Dendritic cell treated with granulocyte-macrophage colony-stimulating factor and Interleukin-4, amounts not matched to agents 40 ng/mL and 50 ng/mL, for 4 days (primary cell): ENCODE measurements at regions not wholly inside any gene's neighbourhood (a gene's known extent, or its start where the extent isn't known, plus 50 kb on each side); places are given as distances from the start of the nearest gene placed in this dataset.
"Not testable (repeated sequence)": the region's sequence is repeated elsewhere in the genome, so short reads cannot be mapped to it uniquely, and the experiment has no call there.

Source experiments
- H3K27ac Mint-ChIP-seq: one replicate; pipeline ENCODE4 v1.8.0; 2022; ENCODE audit warnings: mild to moderate bottlenecking, mixed read lengths
- H3K27me3 Mint-ChIP-seq: one replicate; pipeline ENCODE4 v1.8.0; 2022; ENCODE audit warnings: mild to moderate bottlenecking, mixed read lengths
- H3K36me3 Mint-ChIP-seq: one replicate; pipeline ENCODE4 v1.8.0; 2022; ENCODE audit warnings: low read depth, mixed read lengths
- H3K4me1 Mint-ChIP-seq: one replicate; pipeline ENCODE4 v1.8.0; 2022; ENCODE audit warnings: low read depth, mixed read lengths
- H3K4me3 Mint-ChIP-seq: one replicate; pipeline ENCODE4 v1.8.0; 2022; ENCODE audit warnings: mild to moderate bottlenecking, moderate library complexity, mixed read lengths
- H3K9me3 Mint-ChIP-seq: one replicate; pipeline ENCODE4 v1.8.0; 2022; ENCODE audit warnings: mixed read lengths
- intact Hi-C: fragments of 100-400 bp; cut with micrococcal nuclease; formaldehyde crosslinking; loops from one replicate; pipeline ENCODE4 v1.15.0; 2022

GRCh38 chr4:17010426-17011087, 112.1 kb upstream of the LDB2 start:
- H3K4me1 Mint-ChIP-seq = no peaks in the 10 kb centered on the region
- no peak overlapping the region for H3K4me3 Mint-ChIP-seq
- intact Hi-C loops = no loop called here
- no peaks in the 10 kb centered on the region for H3K9me3 Mint-ChIP-seq
- H3K27me3 Mint-ChIP-seq = no peaks in the 10 kb centered on the region
- no peaks in the 10 kb centered on the region for H3K36me3 Mint-ChIP-seq
- no peak overlapping the region for H3K27ac Mint-ChIP-seq

DNA sequence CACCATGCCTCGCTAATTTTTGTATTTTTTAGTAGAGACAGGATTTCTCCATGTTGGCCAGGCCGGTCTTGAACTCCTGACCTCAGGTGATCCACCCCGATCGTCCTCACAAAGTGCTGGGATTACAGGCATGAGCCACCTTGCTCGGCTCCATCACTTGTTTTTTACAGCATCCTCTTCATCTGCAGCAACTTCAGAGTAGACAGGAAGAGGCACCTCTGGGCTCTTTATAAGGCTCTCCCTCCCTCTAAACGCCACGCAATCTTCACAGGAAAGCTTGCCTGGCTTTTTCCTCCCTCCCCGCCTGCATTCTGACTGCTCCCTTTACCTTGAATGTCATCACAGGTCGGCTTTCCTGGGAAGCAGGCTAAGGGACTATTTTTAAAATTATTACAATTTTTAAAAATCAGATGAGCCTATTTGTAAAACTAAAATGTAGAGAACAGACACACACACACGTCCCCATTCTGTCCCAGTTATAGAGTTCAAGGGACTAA, 111.5 kb upstream of the LDB2 start:
- no peaks in the 10 kb centered on the region for H3K9me3 Mint-ChIP-seq
- no peaks in the 10 kb centered on the region for H3K27me3 Mint-ChIP-seq
- H3K27ac Mint-ChIP-seq = no peak overlapping the region
- no peaks in the 10 kb centered on the region for H3K4me1 Mint-ChIP-seq
- intact Hi-C loops = no loop called here
- no peaks in the 10 kb centered on the region for H3K36me3 Mint-ChIP-seq
- H3K4me3 Mint-ChIP-seq = no peak overlapping the region

GRCh38 chr4:17008834-17009345, 110.4 kb upstream of the LDB2 start:
- Mint-ChIP-seq H3K27me3 (no peaks in the 10 kb centered on the region), H3K27ac (no peak overlapping the region), H3K4me1 (no peaks in the 10 kb centered on the region), H3K36me3 (no peaks in the 10 kb centered on the region), H3K9me3 (no peaks in the 10 kb centered on the region), H3K4me3 (no peak overlapping the region)
- intact Hi-C loops = no loop called here

DNA sequence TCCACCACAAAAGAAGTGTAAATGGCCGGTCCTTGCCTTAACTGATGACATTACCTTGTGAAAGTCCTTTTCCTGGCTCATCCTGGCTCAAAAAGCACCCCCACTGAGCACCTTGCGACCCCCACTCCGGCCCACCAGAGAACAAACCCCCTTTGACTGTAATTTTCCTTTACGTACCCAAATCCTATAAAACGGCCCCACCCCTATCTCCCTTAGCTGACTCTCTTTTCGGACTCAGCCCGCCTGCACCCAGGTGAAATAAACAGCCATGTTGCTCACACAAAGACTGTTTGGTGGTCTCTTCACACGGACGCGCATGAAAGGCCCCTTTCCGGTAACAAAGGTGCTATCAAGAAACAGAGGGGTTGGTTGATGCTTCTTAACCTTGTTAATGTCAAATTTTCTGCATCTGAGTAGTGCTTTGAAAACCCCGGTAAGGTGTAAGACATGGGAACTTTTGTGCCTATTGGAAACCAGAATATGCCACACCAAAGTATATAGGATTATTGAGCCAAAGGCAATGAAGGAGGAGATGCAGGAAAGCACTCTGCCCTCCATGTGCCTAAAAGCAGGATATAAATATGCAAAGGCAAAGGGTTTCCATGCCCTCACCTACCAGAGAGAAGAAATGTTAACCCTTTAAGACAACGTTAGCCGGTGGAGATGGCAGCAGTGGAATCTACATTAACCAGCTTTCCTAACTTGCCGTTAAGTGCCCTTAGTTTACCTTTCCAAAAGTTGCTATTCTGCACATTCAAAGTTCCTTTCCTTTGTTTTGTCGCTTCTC, 105.4 kb upstream of the LDB2 start:
- H3K9me3 Mint-ChIP-seq = peaks cover 12% of the 10 kb centered on the region
- H3K36me3 Mint-ChIP-seq, H3K4me1 Mint-ChIP-seq, H3K27me3 Mint-ChIP-seq, intact Hi-C loops, H3K27ac Mint-ChIP-seq, H3K4me3 Mint-ChIP-seq: not testable (repeated sequence)

DNA sequence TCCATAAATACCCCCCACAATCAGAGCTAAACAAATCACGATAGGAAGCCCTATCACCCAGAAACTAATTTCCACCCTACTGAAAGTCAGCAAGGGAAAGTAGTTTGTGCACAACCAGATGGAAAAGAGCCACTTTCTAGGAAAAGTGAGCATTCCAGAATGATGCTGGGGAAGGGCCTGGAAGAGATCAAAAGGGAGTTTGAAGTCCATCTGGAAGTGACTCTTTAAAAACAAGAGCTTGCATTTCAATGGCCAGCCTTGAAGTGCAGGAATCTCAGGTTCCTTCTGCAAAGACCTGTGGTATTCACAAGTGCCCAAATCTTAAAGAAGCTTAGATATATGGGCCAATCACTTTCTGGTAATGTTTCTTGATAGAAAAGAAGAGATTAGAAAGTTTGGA, 97.0 kb upstream of the LDB2 start:
- Mint-ChIP-seq H3K36me3 (no peaks in the 10 kb centered on the region), H3K9me3 (peaks cover 25% of the 10 kb centered on the region), H3K27me3 (no peaks in the 10 kb centered on the region), H3K4me1 (no peaks in the 10 kb centered on the region), H3K27ac (no peak overlapping the region), H3K4me3 (no peak overlapping the region)
- intact Hi-C loops = no loop called here

- H3K27me3 Mint-ChIP-seq = no peaks in the 10 kb centered on the region
- peaks cover 17% of the 10 kb centered on the region for H3K9me3 Mint-ChIP-seq
- H3K36me3 Mint-ChIP-seq = no peaks in the 10 kb centered on the region
- no peaks in the 10 kb centered on the region for H3K4me1 Mint-ChIP-seq
- H3K4me3 Mint-ChIP-seq = no peak overlapping the region
- intact Hi-C loops = no loop called here
- H3K27ac Mint-ChIP-seq = no peak overlapping the region
Measured at GRCh38 chr4:16993956-16994840, 95.8 kb upstream of the LDB2 start.

DNA sequence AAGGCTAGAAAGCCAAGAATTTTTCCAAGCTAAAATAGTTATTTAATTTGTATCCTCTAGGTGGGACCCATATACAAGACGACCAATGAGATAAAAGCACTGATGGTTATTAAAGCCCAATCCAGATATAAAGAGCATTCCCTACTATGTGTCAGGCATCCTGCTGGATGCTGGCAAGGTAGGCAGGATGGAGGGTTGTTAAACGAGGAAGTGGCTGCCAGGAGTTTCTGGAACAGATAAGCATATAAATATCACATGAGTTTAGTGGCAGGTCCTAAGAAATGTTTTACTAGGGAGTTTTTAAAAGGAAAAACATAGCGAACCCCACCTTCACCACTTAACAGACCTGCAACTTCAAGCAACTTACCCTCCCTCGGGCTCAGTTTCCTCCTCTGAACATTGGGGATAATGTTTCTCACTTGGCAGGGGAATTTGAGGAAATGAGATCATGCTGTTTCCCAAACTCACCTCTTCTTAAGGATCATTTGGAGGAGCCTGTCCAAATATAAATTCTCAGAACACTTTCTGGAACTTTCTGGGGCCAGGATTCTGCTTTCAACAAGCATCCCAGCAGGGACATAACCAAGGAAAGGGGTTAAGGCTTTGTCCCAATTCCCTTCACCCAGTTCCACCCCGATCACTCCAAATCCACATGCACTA, 94.3 kb upstream of the LDB2 start:
- H3K36me3 Mint-ChIP-seq = no peaks in the 10 kb centered on the region
- no peaks in the 10 kb centered on the region for H3K27me3 Mint-ChIP-seq
- H3K4me3 Mint-ChIP-seq = no peak overlapping the region
- H3K4me1 Mint-ChIP-seq = no peaks in the 10 kb centered on the region
- H3K9me3 Mint-ChIP-seq = peaks cover 2% of the 10 kb centered on the region
- H3K27ac Mint-ChIP-seq = no peak overlapping the region
- intact Hi-C loops = no loop called here

DNA sequence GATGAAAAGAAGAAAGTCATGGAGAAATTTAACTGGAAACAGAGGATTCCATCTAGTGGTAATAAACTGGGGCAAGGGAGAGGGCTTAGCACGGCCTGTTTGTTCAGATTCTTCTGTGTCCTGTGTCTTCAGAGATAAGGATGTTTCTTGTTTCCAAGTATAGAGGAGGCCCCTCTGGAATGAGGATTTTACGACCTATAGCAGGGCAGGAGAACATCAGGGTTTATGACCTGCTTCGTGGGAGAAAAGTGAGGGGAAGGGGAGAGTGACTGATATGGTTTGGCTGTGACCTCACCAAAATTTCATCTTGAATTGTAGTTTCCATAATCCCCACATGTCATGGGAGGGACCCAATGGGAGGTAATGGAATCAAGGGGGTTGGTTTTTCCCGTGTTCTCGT, 93.0 kb upstream of the LDB2 start:
- Mint-ChIP-seq H3K27me3 (no peaks in the 10 kb centered on the region), H3K27ac (no peak overlapping the region), H3K36me3 (no peaks in the 10 kb centered on the region), H3K9me3 (no peaks in the 10 kb centered on the region), H3K4me1 (no peaks in the 10 kb centered on the region), H3K4me3 (no peak overlapping the region)
- intact Hi-C loops = no loop called here

DNA sequence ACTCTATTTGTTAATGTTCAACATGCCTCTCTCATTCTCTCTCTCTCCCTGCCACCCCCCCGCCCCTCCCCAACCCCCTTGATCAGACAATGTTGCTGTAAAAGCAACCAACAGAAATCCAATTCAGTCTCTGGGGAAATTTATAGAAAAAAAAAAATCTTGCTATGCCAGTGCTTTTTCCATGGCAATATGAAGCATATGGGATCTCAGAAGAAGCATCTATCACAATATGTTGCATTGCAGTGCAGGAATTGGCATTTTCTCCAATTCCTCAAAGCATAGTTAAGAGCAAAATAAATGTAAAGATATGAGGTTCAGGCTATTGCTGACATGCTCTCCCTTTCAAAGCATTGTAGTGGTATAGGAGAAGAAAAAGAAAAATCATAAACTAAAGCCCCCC, 90.9 kb upstream of the LDB2 start:
- Mint-ChIP-seq H3K4me3 (no peak overlapping the region), H3K4me1 (no peaks in the 10 kb centered on the region), H3K36me3 (no peaks in the 10 kb centered on the region), H3K27ac (no peak overlapping the region), H3K9me3 (no peaks in the 10 kb centered on the region), H3K27me3 (no peaks in the 10 kb centered on the region)
- intact Hi-C loops = no loop called here

DNA sequence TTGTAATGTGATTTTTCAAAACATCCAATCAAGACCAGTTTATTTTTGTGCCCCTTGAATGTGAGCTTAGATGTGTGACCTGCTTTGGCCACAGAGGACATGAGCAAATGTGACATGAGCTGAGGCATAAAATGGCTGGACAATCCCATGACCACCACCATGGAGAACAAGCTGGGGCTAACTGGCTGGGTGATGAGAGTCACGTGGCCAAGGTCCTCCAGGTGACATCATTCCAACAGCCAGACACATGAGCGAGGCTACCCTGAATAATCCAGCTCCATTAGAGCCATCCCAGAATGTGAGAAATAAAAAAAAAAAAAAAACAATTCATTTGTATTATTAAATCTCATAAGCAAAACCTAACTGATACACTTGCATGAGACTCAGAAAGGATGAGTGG, 90.4 kb upstream of the LDB2 start:
- no peaks in the 10 kb centered on the region for H3K36me3 Mint-ChIP-seq
- no peak overlapping the region for H3K4me3 Mint-ChIP-seq
- intact Hi-C loops = no loop called here
- no peak overlapping the region for H3K27ac Mint-ChIP-seq
- no peaks in the 10 kb centered on the region for H3K27me3 Mint-ChIP-seq
- no peaks in the 10 kb centered on the region for H3K4me1 Mint-ChIP-seq
- H3K9me3 Mint-ChIP-seq = no peaks in the 10 kb centered on the region

- H3K4me1 Mint-ChIP-seq = no peaks in the 10 kb centered on the region
- intact Hi-C loops = no loop called here
- no peaks in the 10 kb centered on the region for H3K27me3 Mint-ChIP-seq
- H3K4me3 Mint-ChIP-seq = no peak overlapping the region
- no peaks in the 10 kb centered on the region for H3K36me3 Mint-ChIP-seq
- H3K27ac Mint-ChIP-seq = no peak overlapping the region
- H3K9me3 Mint-ChIP-seq = no peaks in the 10 kb centered on the region
Measured at GRCh38 chr4:16977081-16977480, 78.6 kb upstream of the LDB2 start.

GRCh38 chr4:16969696-16970135, 71.3 kb upstream of the LDB2 start:
- intact Hi-C loops = no loop called here
- H3K4me3 Mint-ChIP-seq = no peak overlapping the region
- H3K36me3 Mint-ChIP-seq = no peaks in the 10 kb centered on the region
- no peaks in the 10 kb centered on the region for H3K27me3 Mint-ChIP-seq
- no peak overlapping the region for H3K27ac Mint-ChIP-seq
- peaks cover 21% of the 10 kb centered on the region for H3K9me3 Mint-ChIP-seq
- H3K4me1 Mint-ChIP-seq = no peaks in the 10 kb centered on the region

GRCh38 chr4:16967722-16968121, 69.3 kb upstream of the LDB2 start:
- H3K9me3 Mint-ChIP-seq = peaks cover 29% of the 10 kb centered on the region
- H3K36me3 Mint-ChIP-seq = no peaks in the 10 kb centered on the region
- no peak overlapping the region for H3K4me3 Mint-ChIP-seq
- H3K27ac Mint-ChIP-seq = no peak overlapping the region
- no peaks in the 10 kb centered on the region for H3K27me3 Mint-ChIP-seq
- intact Hi-C loops = no loop called here
- H3K4me1 Mint-ChIP-seq = no peaks in the 10 kb centered on the region
